H1 (cell line): ENCODE measurements at regions not wholly inside any gene's neighbourhood (a gene's known extent, or its start where the extent isn't known, plus 50 kb on each side); places are given as distances from the start of the nearest gene placed in this dataset.

Experiments
- CTCF ChIA-PET: fragments of 300-600 bp; sonication (Branson Sonifier 250); formaldehyde crosslinking; loops from one replicate; lab custom pipeline; 2021; ENCODE audit not compliant: partially characterized antibody; lab: Charles Lee
- POLR2A ChIA-PET: fragments of 300-600 bp; sonication (Branson Sonifier 250); formaldehyde crosslinking; loops from one replicate; lab custom pipeline; 2021; ENCODE audit warnings: inconsistent platforms; ENCODE audit not compliant: partially characterized antibody; lab: Charles Lee
- DNase-seq, 2 experiments: peaks; one replicate each; pipeline versions ENCODE4 v3.0.0 to v3.0.0-alpha.2; 2010 to 2022; ENCODE audit warnings: low spot score in 2 of 2, low read depth in 1 of 2, mixed read lengths in 1 of 2
- FAIRE-seq: peaks from 2 replicates; lab custom pipeline; 2011; peaks lifted over from hg19 to GRCh38; lab: Jason Lieb, UNC
- H2AFZ ChIP-seq: 2 replicates; pipeline ENCODE4 v1.8.1; 2012; ENCODE audit warnings: low read length, inconsistent platforms
- H2AK5ac ChIP-seq: 2 replicates; pipeline ENCODE4 v1.6.1; 2013; ENCODE audit warnings: low read depth, low read length
- H2BK120ac ChIP-seq: replicated peaks from 2 replicates; pipeline ENCODE3; 2013; ENCODE audit warnings: low read depth, low read length, inconsistent platforms
- H2BK12ac ChIP-seq: 2 replicates; pipeline ENCODE4 v1.6.1; 2013; ENCODE audit warnings: low read depth, low read length
- H2BK15ac ChIP-seq: 2 replicates; pipeline ENCODE4 v1.6.1; 2013; ENCODE audit warnings: low read length
- H2BK20ac ChIP-seq: 2 replicates; pipeline ENCODE4 v1.6.1; 2013; ENCODE audit warnings: low read length
- H2BK5ac ChIP-seq: 2 replicates; pipeline ENCODE4 v1.6.1; 2013; ENCODE audit warnings: low read depth, low read length
- H3K14ac ChIP-seq: 2 replicates; pipeline ENCODE4 v1.6.1; 2013; ENCODE audit warnings: inconsistent platforms; ENCODE audit not compliant: insufficient read length
- H3K18ac ChIP-seq: 2 replicates; pipeline ENCODE4 v1.6.1; 2013; ENCODE audit warnings: low read length; ENCODE audit errors: extremely low read depth
- H3K23ac ChIP-seq: 2 replicates; pipeline ENCODE4 v1.6.1; 2013; ENCODE audit warnings: inconsistent platforms; ENCODE audit not compliant: insufficient read length
- H3K23me2 ChIP-seq: 2 replicates; pipeline ENCODE4 v1.6.1; 2013; ENCODE audit warnings: low read depth, low read length
- H3K27ac ChIP-seq: 2 replicates; pipeline ENCODE4 v1.6.1; 2011; ENCODE audit warnings: low read depth, low read length, inconsistent platforms
- H3K27me3 ChIP-seq, 4 experiments: replicated peaks in 1 of 4; 1 replicate in 1 of 4; 2 replicates in 3 of 4; pipeline versions ENCODE4 v1.6.1 to v1.8.1; 2011 to 2013; ENCODE audit warnings: low read length in 3 of 4, mild to moderate bottlenecking in 3 of 4, inconsistent platforms in 2 of 4, mixed read lengths in 2 of 4, moderate library complexity in 1 of 4; ENCODE audit not compliant: control insufficient read depth in 3 of 4, insufficient read depth in 3 of 4; ENCODE audit errors: extremely low read depth in 1 of 4
- H3K36me3 ChIP-seq, 4 experiments: 2 replicates each; pipeline versions ENCODE4 v1.6.1 to v1.8.1; 2011 to 2013; ENCODE audit warnings: mild to moderate bottlenecking in 4 of 4, low read length in 3 of 4, moderate library complexity in 2 of 4, control low read depth in 1 of 4, inconsistent platforms in 1 of 4; ENCODE audit not compliant: insufficient read depth in 4 of 4, control insufficient read depth in 2 of 4
- H3K4ac ChIP-seq: replicated peaks from 2 replicates; pipeline ENCODE3; 2013; ENCODE audit warnings: low read length, low read depth, mixed read lengths, inconsistent platforms; ENCODE audit not compliant: insufficient read length
- H3K4me1 ChIP-seq, 4 experiments: replicated peaks in 1 of 4; 1 replicate in 1 of 4; 2 replicates in 3 of 4; pipeline versions ENCODE4 v1.6.1 to v1.8.1; 2011 to 2013; ENCODE audit warnings: low read length in 3 of 4, inconsistent platforms in 2 of 4, mixed read lengths in 1 of 4; ENCODE audit not compliant: insufficient read depth in 4 of 4, control insufficient read depth in 3 of 4
- H3K4me2 ChIP-seq, 2 experiments: 2 replicates each; pipeline versions ENCODE4 v1.6.1 to v1.8.1; 2011 to 2013; ENCODE audit warnings: low read depth in 2 of 2, low read length in 2 of 2, control low read depth in 1 of 2, inconsistent platforms in 1 of 2, mild to moderate bottlenecking in 1 of 2; ENCODE audit not compliant: insufficient read depth in 1 of 2
- H3K4me3 ChIP-seq, 4 experiments: fragments of 200-600, 300-600 bp in 1 of 4; sonication (generic), shearing (Covaris generic), sonication (Bioruptor Twin) in 1 of 4; 2 replicates each; pipeline versions ENCODE4 v1.5.1 to v1.8.1; 2011 to 2016; ENCODE audit warnings: low read length in 4 of 4, low read depth in 3 of 4, control low read depth in 2 of 4, inconsistent platforms in 2 of 4, mild to moderate bottlenecking in 2 of 4, mixed read lengths in 1 of 4, moderate library complexity in 1 of 4; ENCODE audit not compliant: insufficient read depth in 2 of 4; ENCODE audit errors: extremely low read depth in 1 of 4
- H3K56ac ChIP-seq: replicated peaks from 2 replicates; pipeline ENCODE3; 2013; ENCODE audit warnings: low read depth, mild to moderate bottlenecking, mixed read lengths, low read length, inconsistent platforms; ENCODE audit not compliant: insufficient read length
- H3K79me1 ChIP-seq: 2 replicates; pipeline ENCODE4 v1.6.1; 2013; ENCODE audit warnings: low read depth, low read length, control low read depth
- H3K79me2 ChIP-seq, 2 experiments: 2 replicates each; pipeline versions ENCODE4 v1.6.1 to v1.8.1; 2012 to 2013; ENCODE audit warnings: low read length in 2 of 2, mild to moderate bottlenecking in 2 of 2, inconsistent platforms in 1 of 2; ENCODE audit not compliant: insufficient read depth in 2 of 2, control insufficient read depth in 1 of 2
- H3K9ac ChIP-seq, 4 experiments: replicated peaks in 1 of 4; 1 replicate in 1 of 4; 2 replicates in 3 of 4; pipeline versions ENCODE4 v1.6.1 to v1.8.1; 2011 to 2013; ENCODE audit warnings: low read depth in 3 of 4, low read length in 3 of 4, control low read depth in 2 of 4, mild to moderate bottlenecking in 2 of 4, moderate library complexity in 2 of 4, inconsistent platforms in 1 of 4; ENCODE audit errors: extremely low read depth in 1 of 4
- H3K9me3 ChIP-seq, 2 experiments: 2 replicates each; pipeline versions ENCODE4 v1.6.1 to v1.8.1; 2012 to 2013; ENCODE audit warnings: mild to moderate bottlenecking in 2 of 2, moderate library complexity in 2 of 2, control low read depth in 1 of 2, inconsistent platforms in 1 of 2, low read depth in 1 of 2, low read length in 1 of 2, mixed read lengths in 1 of 2; ENCODE audit not compliant: insufficient read depth in 2 of 2
- H4K20me1 ChIP-seq, 2 experiments: replicated peaks in 1 of 2; 2 replicates each; pipeline versions ENCODE3 to v1.8.1; 2011 to 2013; ENCODE audit warnings: inconsistent platforms in 2 of 2, low read length in 2 of 2, mild to moderate bottlenecking in 1 of 2; ENCODE audit not compliant: insufficient read depth in 2 of 2, control insufficient read depth in 1 of 2
- H4K5ac ChIP-seq: 2 replicates; pipeline ENCODE4 v1.6.1; 2013; ENCODE audit warnings: low read length, low read depth, mixed read lengths, inconsistent platforms; ENCODE audit not compliant: insufficient read length
- H4K8ac ChIP-seq: 2 replicates; pipeline ENCODE4 v1.8.0; 2013; ENCODE audit warnings: mild to moderate bottlenecking, moderate library complexity, low read length, inconsistent platforms; ENCODE audit not compliant: insufficient read depth; ENCODE audit errors: extremely low read depth
- H4K91ac ChIP-seq: replicated peaks from 2 replicates; pipeline ENCODE3; 2013; ENCODE audit warnings: low read length, mixed read lengths, inconsistent platforms; ENCODE audit not compliant: insufficient read length
- CEBPB ChIP-seq: IDR thresholded peaks from 2 replicates; pipeline ENCODE4 v1.6.1; 2012; ENCODE audit warnings: low read depth, low read length
- PHF8 ChIP-seq: fragments of 200-600 bp; sonication (generic); conservative IDR thresholded peaks from 2 replicates; pipeline ENCODE4 v1.7.1; 2012; ENCODE audit warnings: low read depth, mild to moderate bottlenecking, inconsistent platforms, low read length, moderate library complexity
- RAD21 ChIP-seq, 2 experiments: IDR thresholded peaks in 1 of 2; conservative IDR thresholded peaks in 1 of 2; 2 replicates each; pipeline ENCODE4 v1.6.1; 2011; ENCODE audit warnings: low read depth in 2 of 2, low read length in 2 of 2, improper control_type of control experiment in 1 of 2, inconsistent platforms in 1 of 2, mild to moderate bottlenecking in 1 of 2, moderate library complexity in 1 of 2
- SP1 ChIP-seq: IDR thresholded peaks from 2 replicates; pipeline ENCODE4 v1.6.1; 2011; ENCODE audit warnings: low read depth, low read length
- TEAD4 ChIP-seq: IDR thresholded peaks from 2 replicates; pipeline ENCODE4 v1.6.1; 2012; ENCODE audit warnings: low read depth, low read length, inconsistent platforms, mixed read lengths
- WGBS, 2 experiments: shearing (Covaris generic) in 1 of 2; methylation state at CpG; one replicate each; pipeline versions ENCODE4 v1.1.6 to v1.1.7; 2013 to 2015; ENCODE audit warnings: low lambda C conversion rate in 2 of 2, mixed read lengths in 2 of 2, inconsistent platforms in 1 of 2, low coverage in 1 of 2, missing lambda C conversion rate in 1 of 2; ENCODE audit not compliant: insufficient replicate concordance in 2 of 2, insufficient coverage in 1 of 2, insufficient read length in 1 of 2; ENCODE audit errors: extremely low coverage in 1 of 2, missing lambda C conversion rate in 1 of 2; 5-methylcytosine and 5-hydroxymethylcytosine counted together

- no peak for FAIRE-seq
Measured at GRCh38 chr17:79263191-79263590, 188.6 kb downstream of the ENGASE start.

More at GRCh38 chr17:79263191-79263590, 188.6 kb downstream of the ENGASE start:
- Histone ChIP-seq H3K14ac (no peak overlapping the region), H4K5ac (no peak overlapping the region), H3K27ac (no peak overlapping the region), H3K4ac (no peak overlapping the region), H2AFZ (no peak overlapping the region), H2BK20ac (no peak overlapping the region), H3K9ac (no peak overlapping the region), H3K4me1 (peaks cover 0 to 3% (median 0%) of the 10 kb centered on the region in 4 experiments; a peak in 1 of 7 replicates), H3K79me1 (no peaks in the 10 kb centered on the region), H2BK120ac (no peak overlapping the region), H2BK12ac (no peak overlapping the region), H3K9me3 (no peaks in the 10 kb centered on the region), H3K23me2 (no peaks in the 10 kb centered on the region), H3K23ac (no peak overlapping the region), H2BK5ac (no peak overlapping the region), H3K79me2 (no peaks in the 10 kb centered on the region), H3K36me3 (no peaks in the 10 kb centered on the region), H2AK5ac (no peak overlapping the region), H4K91ac (no peak overlapping the region), H3K4me2 (no peak overlapping the region), H3K56ac (no peak overlapping the region), H3K18ac (no peak overlapping the region), H3K27me3 (no peaks in the 10 kb centered on the region), H2BK15ac (no peak overlapping the region), H4K20me1 (no peaks in the 10 kb centered on the region), H4K8ac (no peak overlapping the region), H3K4me3 (no peak overlapping the region)
- POLR2A ChIA-PET: no interaction called here
- DNase-seq: no peak
- CTCF ChIA-PET: interaction anchor here (0.8 to 1.9 kb wide), 3 partner anchors 9 to 130 kb away, joined by 4 read pairs; no protein-coding TSS in a partner anchor
- TF ChIP-seq SP1 (no peak), TEAD4 (no peak), CEBPB (no peak), PHF8 (no peak), RAD21 (IDR thresholded peaks at IDR 0.05 in 1 of 2, conservative IDR thresholded peaks at IDR 0.05 in 1 of 2; ENCODE audit: low read depth in 2 of 2, low read length in 2 of 2) (no peak)
- WGBS, 2 experiments: 91% methylated on average over 11 of the region's 11 CpGs; no CpG with 5 or more reads in 1 of the 2 experiments
